Activated CD8-positive, alpha-beta T cell treated with anti-CD3 and anti-CD28 coated beads, Interleukin-2, amount 10 ng/mL, durations not matched to agents 7 days and 5 days (primary cell): ENCODE measurements at regions not wholly inside any gene's neighbourhood (a gene's known extent, or its start where the extent isn't known, plus 50 kb on each side); places are given as distances from the start of the nearest gene placed in this dataset.

Experiments used
- ATAC-seq: fragments of 150-1000 bp; cut with Tn5 transposase; one replicate; pipeline ENCODE4 v1.10.0; 2021; ENCODE audit warnings: moderate library complexity
- CTCF ChIA-PET: fragments of 350-600 bp; sonication (Branson Sonifier 250); formaldehyde crosslinking; loops from one replicate; lab custom pipeline; 2021; ENCODE audit warnings: antibody characterized with exemption; lab: Charles Lee
- POLR2A ChIA-PET: fragments of 350-600 bp; sonication (Branson Sonifier 250); formaldehyde crosslinking; loops from one replicate; lab custom pipeline; 2021; ENCODE audit warnings: antibody characterized with exemption; lab: Charles Lee
- DNase-seq: peaks from one replicate; pipeline ENCODE4 v3.0.0-alpha.2; 2020
- H3K27ac Mint-ChIP-seq: one replicate; pipeline ENCODE4 v1.8.0; 2021; ENCODE audit warnings: mild to moderate bottlenecking, mixed read lengths
- H3K27me3 Mint-ChIP-seq: one replicate; pipeline ENCODE4 v1.8.0; 2021; ENCODE audit warnings: low read depth, mixed read lengths
- H3K36me3 Mint-ChIP-seq: one replicate; pipeline ENCODE4 v1.8.0; 2021; ENCODE audit warnings: low read depth, mixed read lengths
- H3K4me1 Mint-ChIP-seq: one replicate; pipeline ENCODE4 v1.8.0; 2021; ENCODE audit warnings: low read depth, mixed read lengths
- H3K4me3 Mint-ChIP-seq: one replicate; pipeline ENCODE4 v1.8.0; 2021; ENCODE audit warnings: mild to moderate bottlenecking, mixed read lengths
- H3K9me3 Mint-ChIP-seq: one replicate; pipeline ENCODE4 v1.8.0; 2022; ENCODE audit warnings: mixed read lengths; ENCODE audit not compliant: insufficient read depth

- ChIA-PET CTCF (no interaction called here), POLR2A (no interaction called here)
- Mint-ChIP-seq H3K27me3 (no peaks in the 10 kb centered on the region), H3K4me1 (no peaks in the 10 kb centered on the region), H3K36me3 (no peaks in the 10 kb centered on the region), H3K9me3 (no peaks in the 10 kb centered on the region), H3K27ac (no peak overlapping the region), H3K4me3 (no peak overlapping the region)
- DNase-seq (no peak), ATAC-seq (no peak)
Observed at GRCh38 chr4:111500858-111501257, 644.4 kb upstream of the FAM241A start.

GRCh38 chr4:111501946-111502345 lies 643.3 kb upstream of the FAM241A start:
- ATAC-seq (no peak), DNase-seq (no peak)
- no peak overlapping the region for H3K4me3 Mint-ChIP-seq

DNA sequence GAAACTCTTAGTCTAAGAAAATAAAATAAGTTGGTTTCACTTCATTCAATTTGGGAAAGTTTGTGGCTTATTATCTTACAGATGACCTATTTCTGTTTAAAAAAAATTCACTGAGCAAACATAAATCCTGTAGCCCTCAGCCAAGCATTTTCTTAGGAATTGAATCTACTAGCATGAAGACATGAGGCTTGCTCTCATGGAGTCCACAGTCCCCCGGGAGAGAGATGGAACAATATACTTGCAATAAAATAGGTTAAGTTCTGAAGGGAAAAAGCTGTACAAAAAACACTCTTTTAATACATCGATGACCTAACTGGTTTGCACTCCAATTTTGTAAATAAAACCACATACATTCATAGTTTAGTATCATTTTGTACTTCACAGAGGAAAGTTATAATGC lies 642.6 kb upstream of the FAM241A start:
- Mint-ChIP-seq H3K9me3 (no peaks in the 10 kb centered on the region), H3K4me3 (no peak overlapping the region), H3K36me3 (no peaks in the 10 kb centered on the region), H3K4me1 (no peaks in the 10 kb centered on the region), H3K27ac (no peak overlapping the region), H3K27me3 (no peaks in the 10 kb centered on the region)
- ATAC-seq (no peak), DNase-seq (no peak)
- CTCF ChIA-PET, result no interaction called here
- POLR2A ChIA-PET, result no interaction called here

More at GRCh38 chr4:111501946-111502345, 643.3 kb upstream of the FAM241A start:
- CTCF ChIA-PET, result no interaction called here
- H3K36me3 Mint-ChIP-seq, result no peaks in the 10 kb centered on the region
- no peak overlapping the region for H3K27ac Mint-ChIP-seq
- no peaks in the 10 kb centered on the region for H3K27me3 Mint-ChIP-seq
- no peaks in the 10 kb centered on the region for H3K4me1 Mint-ChIP-seq
- H3K9me3 Mint-ChIP-seq, result no peaks in the 10 kb centered on the region
- POLR2A ChIA-PET, result no interaction called here

DNA sequence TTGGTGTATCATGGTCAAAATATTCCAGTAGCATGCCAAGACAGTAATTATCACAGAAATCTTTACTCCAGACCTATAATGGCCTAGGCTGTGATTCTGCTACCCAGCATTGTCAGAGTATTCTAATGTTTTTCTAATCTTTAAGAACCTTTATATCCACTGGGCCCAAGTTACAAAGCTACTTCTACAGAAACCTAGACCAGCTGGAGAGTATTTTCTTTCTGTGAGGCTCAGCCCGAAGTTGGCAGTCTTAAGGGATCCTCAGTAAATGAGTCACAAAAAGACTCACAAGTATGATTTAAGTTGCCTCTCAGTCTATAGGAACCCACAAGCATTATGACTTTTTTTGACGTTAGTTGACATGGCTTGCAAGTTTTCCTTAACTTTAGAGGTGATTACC lies 638.5 kb upstream of the FAM241A start:
- H3K4me3 Mint-ChIP-seq, result no peak overlapping the region
- no peak for ATAC-seq
- no peaks in the 10 kb centered on the region for H3K27me3 Mint-ChIP-seq
- CTCF ChIA-PET, result no interaction called here
- H3K4me1 Mint-ChIP-seq, result no peaks in the 10 kb centered on the region
- H3K9me3 Mint-ChIP-seq, result no peaks in the 10 kb centered on the region
- no peaks in the 10 kb centered on the region for H3K36me3 Mint-ChIP-seq
- POLR2A ChIA-PET, result no interaction called here
- DNase-seq, result no peak
- H3K27ac Mint-ChIP-seq, result no peak overlapping the region

- H3K4me1 Mint-ChIP-seq, result no peaks in the 10 kb centered on the region
- POLR2A ChIA-PET, result no interaction called here
- CTCF ChIA-PET, result no interaction called here
Observed at GRCh38 chr4:111510535-111510934, 634.7 kb upstream of the FAM241A start.

DNA sequence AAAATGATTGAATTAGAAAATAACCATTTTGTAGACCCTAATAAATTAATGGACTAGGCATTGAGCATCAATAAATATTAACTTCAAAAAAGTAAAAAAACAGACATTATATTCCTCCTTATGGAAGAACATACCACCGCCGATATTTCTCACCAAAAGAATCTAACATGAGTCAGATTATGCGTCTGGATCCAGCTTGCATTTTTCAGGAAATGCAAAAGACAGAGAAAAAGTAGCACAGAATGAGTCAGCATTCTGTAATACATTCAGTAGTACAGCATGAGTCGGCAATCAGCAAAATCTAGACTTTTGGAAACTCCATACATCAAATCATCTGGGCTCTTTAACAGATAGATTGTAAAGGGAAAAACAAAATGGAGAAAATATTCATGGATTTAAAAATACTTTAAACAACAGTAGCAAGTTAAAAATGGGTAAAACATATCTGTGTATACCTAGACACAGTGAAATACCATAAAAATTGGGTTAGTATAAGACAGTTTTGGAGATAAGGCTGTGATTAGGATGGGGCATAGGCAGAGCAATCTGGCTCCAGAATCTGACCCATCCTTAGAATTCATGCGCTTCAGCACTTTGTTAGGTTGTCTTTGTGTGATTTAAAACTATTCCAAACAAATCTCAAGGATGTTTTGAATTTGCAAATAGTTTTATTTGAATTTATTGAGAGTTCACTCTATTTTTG lies 633.0 kb upstream of the FAM241A start:
- Mint-ChIP-seq H3K36me3 (no peaks in the 10 kb centered on the region), H3K4me1 (no peaks in the 10 kb centered on the region), H3K9me3 (no peaks in the 10 kb centered on the region), H3K27me3 (no peaks in the 10 kb centered on the region), H3K27ac (no peak overlapping the region), H3K4me3 (no peak overlapping the region)
- DNase-seq, result no peak
- POLR2A ChIA-PET, result no interaction called here
- ATAC-seq, result no peak
- CTCF ChIA-PET, result no interaction called here

More at GRCh38 chr4:111510535-111510934, 634.7 kb upstream of the FAM241A start:
- Mint-ChIP-seq H3K27me3 (no peaks in the 10 kb centered on the region), H3K9me3 (no peaks in the 10 kb centered on the region), H3K4me3 (no peak overlapping the region), H3K36me3 (no peaks in the 10 kb centered on the region), H3K27ac (no peak overlapping the region)
- no peak for DNase-seq
- no peak for ATAC-seq

DNA sequence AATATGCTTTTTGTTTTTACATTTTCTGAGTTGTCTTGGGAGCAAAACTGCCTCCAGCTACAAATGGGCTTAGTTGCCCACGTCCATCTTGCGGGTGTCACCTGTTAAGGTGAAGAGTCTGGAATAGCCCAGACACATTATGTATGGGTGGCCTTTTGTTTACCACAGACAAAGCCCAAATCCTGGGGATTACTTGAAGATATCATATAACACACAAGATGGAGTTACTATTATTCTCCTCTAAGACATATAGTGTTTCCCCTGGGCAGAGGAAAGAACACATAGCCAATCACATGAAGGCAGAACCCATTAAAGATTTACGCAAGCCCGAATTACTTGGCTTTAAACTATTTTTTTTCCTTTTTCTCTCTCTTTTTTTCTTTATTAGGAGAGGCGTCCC lies 625.6 kb upstream of the FAM241A start:
- Mint-ChIP-seq H3K4me3 (no peak overlapping the region), H3K27me3 (no peaks in the 10 kb centered on the region), H3K36me3 (no peaks in the 10 kb centered on the region), H3K4me1 (no peaks in the 10 kb centered on the region), H3K9me3 (no peaks in the 10 kb centered on the region), H3K27ac (no peak overlapping the region)
- DNase-seq (no peak), ATAC-seq (no peak)
- ChIA-PET POLR2A (no interaction called here), CTCF (no interaction called here)

DNA sequence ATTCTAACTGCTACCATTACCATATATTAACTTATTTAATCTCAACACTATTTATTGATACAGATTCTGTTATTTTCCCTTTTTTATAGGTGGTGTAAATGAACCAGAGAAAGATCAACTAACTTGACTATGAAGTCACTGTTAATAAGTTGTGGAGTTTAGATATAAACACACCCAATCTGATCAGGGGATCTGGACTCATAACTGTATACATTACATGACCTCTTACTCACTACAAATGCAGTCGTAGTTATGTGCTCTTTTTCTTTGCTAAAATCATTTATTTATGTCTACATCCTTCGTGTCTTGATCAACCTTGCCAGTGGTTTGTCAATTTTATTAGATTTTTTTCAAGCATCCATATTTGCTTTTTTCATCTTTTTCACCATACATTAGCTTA lies 614.8 kb upstream of the FAM241A start:
- ChIA-PET CTCF (no interaction called here), POLR2A (no interaction called here)
- H3K27me3 Mint-ChIP-seq, result no peaks in the 10 kb centered on the region
- H3K4me1 Mint-ChIP-seq, result no peaks in the 10 kb centered on the region
- H3K9me3 Mint-ChIP-seq, result peaks cover 12% of the 10 kb centered on the region
- ATAC-seq (no peak), DNase-seq (no peak)
- H3K27ac Mint-ChIP-seq, result no peak overlapping the region
- no peak overlapping the region for H3K4me3 Mint-ChIP-seq
- H3K36me3 Mint-ChIP-seq, result no peaks in the 10 kb centered on the region

- H3K36me3 Mint-ChIP-seq, result no peaks in the 10 kb centered on the region
- ChIA-PET POLR2A (no interaction called here), CTCF (no interaction called here)
- ATAC-seq (no peak), DNase-seq (no peak)
- no peak overlapping the region for H3K4me3 Mint-ChIP-seq
- no peaks in the 10 kb centered on the region for H3K4me1 Mint-ChIP-seq
- H3K27me3 Mint-ChIP-seq, result no peaks in the 10 kb centered on the region
- no peak overlapping the region for H3K27ac Mint-ChIP-seq
- H3K9me3 Mint-ChIP-seq, result no peaks in the 10 kb centered on the region
Observed at GRCh38 chr4:111535792-111536191, 609.5 kb upstream of the FAM241A start.

- ChIA-PET POLR2A (no interaction called here), CTCF (no interaction called here)
Observed at GRCh38 chr4:111537165-111537564, 608.1 kb upstream of the FAM241A start.

GRCh38 chr4:111537871-111538270 lies 607.4 kb upstream of the FAM241A start:
- ChIA-PET POLR2A (no interaction called here), CTCF (no interaction called here)
- no peaks in the 10 kb centered on the region for H3K4me1 Mint-ChIP-seq
- no peak for DNase-seq
- no peaks in the 10 kb centered on the region for H3K9me3 Mint-ChIP-seq
- no peak for ATAC-seq
- H3K36me3 Mint-ChIP-seq, result no peaks in the 10 kb centered on the region
- no peak overlapping the region for H3K4me3 Mint-ChIP-seq
- H3K27me3 Mint-ChIP-seq, result no peaks in the 10 kb centered on the region
- no peak overlapping the region for H3K27ac Mint-ChIP-seq

More at GRCh38 chr4:111537165-111537564, 608.1 kb upstream of the FAM241A start:
- no peak for DNase-seq
- H3K4me3 Mint-ChIP-seq, result no peak overlapping the region
- no peaks in the 10 kb centered on the region for H3K4me1 Mint-ChIP-seq
- no peak for ATAC-seq
- H3K9me3 Mint-ChIP-seq, result no peaks in the 10 kb centered on the region
- no peaks in the 10 kb centered on the region for H3K36me3 Mint-ChIP-seq
- no peak overlapping the region for H3K27ac Mint-ChIP-seq
- no peaks in the 10 kb centered on the region for H3K27me3 Mint-ChIP-seq

GRCh38 chr4:111540671-111541070 lies 604.6 kb upstream of the FAM241A start:
- no peaks in the 10 kb centered on the region for H3K27me3 Mint-ChIP-seq
- DNase-seq (no peak), ATAC-seq (no peak)
- CTCF ChIA-PET, result no interaction called here
- H3K36me3 Mint-ChIP-seq, result no peaks in the 10 kb centered on the region
- no peaks in the 10 kb centered on the region for H3K4me1 Mint-ChIP-seq
- POLR2A ChIA-PET, result no interaction called here
- no peaks in the 10 kb centered on the region for H3K9me3 Mint-ChIP-seq
- H3K4me3 Mint-ChIP-seq, result no peak overlapping the region
- H3K27ac Mint-ChIP-seq, result no peak overlapping the region

GRCh38 chr4:111542056-111542455 lies 603.2 kb upstream of the FAM241A start:
- DNase-seq (no peak), ATAC-seq (no peak)
- H3K27me3 Mint-ChIP-seq, result no peaks in the 10 kb centered on the region
- no peaks in the 10 kb centered on the region for H3K4me1 Mint-ChIP-seq
- no peaks in the 10 kb centered on the region for H3K36me3 Mint-ChIP-seq
- H3K4me3 Mint-ChIP-seq, result no peak overlapping the region
- H3K27ac Mint-ChIP-seq, result no peak overlapping the region
- H3K9me3 Mint-ChIP-seq, result no peaks in the 10 kb centered on the region
- ChIA-PET POLR2A (no interaction called here), CTCF (no interaction called here)
